HAP-1 (cell line): ENCODE measurements at regions not wholly inside any gene's neighbourhood (a gene's known extent, or its start where the extent isn't known, plus 50 kb on each side); places are given as distances from the start of the nearest gene placed in this dataset.
"Not testable (repeated sequence)": the region's sequence is repeated elsewhere in the genome, so short reads cannot be mapped to it uniquely, and the experiment has no call there.

Experiments
- DNase-seq, 2 experiments: peaks; one replicate each; pipeline ENCODE4 v3.0.0-alpha.2; 2016 to 2020; ENCODE audit warnings: low spot score in 2 of 2
- H3K27me3 ChIP-seq: fragments of 250-450 bp; sonication (Bioruptor Pico); 2 replicates; pipeline ENCODE4 v1.5.1; 2020; ENCODE audit warnings: low read depth, mild to moderate bottlenecking, moderate library complexity
- H3K36me3 ChIP-seq: fragments of 250-450 bp; sonication (Bioruptor Pico); replicated peaks from 2 replicates; pipeline ENCODE4 v1.5.1; 2020; ENCODE audit warnings: mild to moderate bottlenecking
- H3K4me1 ChIP-seq: fragments of 250-450 bp; sonication (Bioruptor Pico); 2 replicates; pipeline ENCODE4 v1.5.1; 2020; ENCODE audit warnings: mild to moderate bottlenecking
- H3K4me3 ChIP-seq: fragments of 250-450 bp; sonication (Bioruptor Pico); 2 replicates; pipeline ENCODE4 v1.5.1; 2020; ENCODE audit warnings: mild to moderate bottlenecking, moderate library complexity
- H3K9me3 ChIP-seq: fragments of 250-450 bp; sonication (Bioruptor Pico); 2 replicates; pipeline ENCODE4 v1.5.1; 2020; ENCODE audit warnings: mild to moderate bottlenecking, moderate library complexity
- in situ Hi-C: fragments of 300-500 bp; cut with MboI; formaldehyde crosslinking; loops from 3 replicates; pipeline ENCODE4 v1.14.3; 2020; ENCODE audit warnings: low sequenced_read_pairs, inconsistent platforms, mixed read lengths

DNA sequence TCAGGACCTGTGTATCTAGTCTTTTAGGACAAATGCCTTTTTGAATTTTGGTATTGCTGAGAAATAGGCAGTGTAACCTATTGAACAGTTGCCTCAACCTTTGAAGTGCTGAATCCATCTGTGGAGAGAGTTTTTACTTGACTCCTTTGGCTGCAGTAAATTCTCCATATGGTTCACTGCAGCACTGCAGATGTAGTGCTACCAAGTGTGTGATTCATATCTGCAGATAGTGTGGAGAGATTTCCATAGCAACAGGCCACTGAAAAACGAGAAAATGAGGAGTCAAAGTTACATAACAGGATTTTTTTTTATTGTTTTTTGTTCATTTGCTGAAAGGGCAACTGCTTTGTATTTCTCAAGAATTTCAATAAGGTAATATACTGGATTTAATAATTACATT lies 356.1 kb downstream of the RAB38 start:
- no peak for DNase-seq
- Histone ChIP-seq H3K4me1 (no peaks in the 10 kb centered on the region), H3K36me3 (no peaks in the 10 kb centered on the region), H3K27me3 (no peaks in the 10 kb centered on the region), H3K4me3 (no peak overlapping the region), H3K9me3 (no peaks in the 10 kb centered on the region)
- in situ Hi-C loops = no loop called here

DNA sequence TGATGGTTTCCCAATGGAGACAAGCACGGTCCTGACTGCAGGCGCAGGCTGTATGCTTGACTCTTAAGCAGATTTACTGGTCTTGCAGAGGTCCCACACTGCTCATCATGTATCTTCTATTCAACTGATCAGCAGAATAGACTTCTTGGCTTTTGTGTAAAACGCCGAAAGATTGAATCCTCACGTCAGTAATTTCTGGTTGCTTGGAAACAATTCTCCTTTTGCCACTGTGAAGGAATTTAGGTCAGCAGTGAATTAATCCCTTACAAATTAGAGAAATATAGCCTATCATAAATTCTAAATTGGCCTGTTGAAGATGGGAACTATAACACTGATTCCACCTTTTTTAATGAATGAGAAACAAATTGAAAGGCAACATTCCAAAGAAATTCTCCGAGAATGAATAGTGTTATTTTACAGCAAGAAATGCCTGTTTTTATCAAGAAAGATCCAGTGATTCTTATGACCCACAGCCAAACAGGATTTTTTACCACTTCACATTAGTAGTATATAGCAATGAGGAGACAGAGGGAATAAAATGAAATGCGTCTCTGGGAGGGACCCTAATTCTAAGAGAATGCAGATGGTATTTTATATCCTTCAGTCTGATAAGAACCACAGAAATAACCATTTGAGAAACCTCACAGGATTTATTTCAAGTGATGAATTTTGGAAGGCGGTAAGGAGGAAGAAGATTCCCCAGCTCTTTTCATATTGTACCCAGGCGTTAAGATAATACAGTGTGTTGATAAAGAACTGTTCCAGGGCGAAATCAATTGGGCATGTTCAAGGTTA lies 362.5 kb downstream of the RAB38 start:
- H3K27me3 ChIP-seq = no peaks in the 10 kb centered on the region
- no peaks in the 10 kb centered on the region for H3K4me1 ChIP-seq
- no peak overlapping the region for H3K4me3 ChIP-seq
- DNase-seq = no peak
- no peaks in the 10 kb centered on the region for H3K9me3 ChIP-seq
- no peaks in the 10 kb centered on the region for H3K36me3 ChIP-seq
- in situ Hi-C loops = no loop called here

DNA sequence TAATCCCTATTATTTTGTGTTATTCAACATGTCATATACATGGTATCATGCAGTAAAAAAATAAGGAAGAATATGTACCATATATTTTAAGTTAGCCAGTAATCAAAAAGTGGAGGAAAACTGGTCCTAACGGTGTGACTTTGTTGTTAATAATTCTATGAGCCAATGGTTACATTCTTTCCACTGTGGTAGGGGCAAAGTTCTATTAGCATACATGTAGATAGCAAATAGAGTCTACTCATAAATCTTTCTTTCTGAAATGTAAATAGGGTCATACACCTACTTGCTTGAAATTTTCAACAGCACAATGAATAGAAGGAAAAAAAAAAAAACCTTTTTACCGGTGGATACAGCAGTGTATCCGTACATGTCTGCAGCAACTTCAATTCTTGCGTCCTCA lies 364.8 kb downstream of the RAB38 start:
- Histone ChIP-seq H3K4me1 (no peaks in the 10 kb centered on the region), H3K27me3 (no peaks in the 10 kb centered on the region), H3K36me3 (no peaks in the 10 kb centered on the region), H3K9me3 (no peaks in the 10 kb centered on the region), H3K4me3 (no peak overlapping the region)
- in situ Hi-C loops = no loop called here
- no peak for DNase-seq

DNA sequence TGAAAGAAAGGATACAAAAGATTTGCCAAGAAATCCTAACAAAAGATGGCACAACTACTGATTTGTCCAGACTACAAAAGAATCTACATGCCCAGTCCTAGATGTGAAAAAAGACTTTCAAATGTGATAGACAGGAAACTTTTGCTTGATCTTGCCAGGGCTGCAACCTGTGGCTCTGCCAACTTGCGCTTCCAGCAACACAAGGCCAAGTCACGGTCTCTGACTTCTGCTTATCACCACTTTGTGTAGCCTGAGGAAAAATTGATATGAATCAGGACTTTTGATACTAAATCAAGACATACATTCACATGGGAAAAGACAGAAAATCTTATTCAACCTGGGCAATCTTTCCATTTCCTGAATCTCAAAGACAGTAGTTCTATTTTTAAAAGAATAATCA lies 366.0 kb downstream of the RAB38 start:
- H3K4me1 ChIP-seq = no peaks in the 10 kb centered on the region

DNA sequence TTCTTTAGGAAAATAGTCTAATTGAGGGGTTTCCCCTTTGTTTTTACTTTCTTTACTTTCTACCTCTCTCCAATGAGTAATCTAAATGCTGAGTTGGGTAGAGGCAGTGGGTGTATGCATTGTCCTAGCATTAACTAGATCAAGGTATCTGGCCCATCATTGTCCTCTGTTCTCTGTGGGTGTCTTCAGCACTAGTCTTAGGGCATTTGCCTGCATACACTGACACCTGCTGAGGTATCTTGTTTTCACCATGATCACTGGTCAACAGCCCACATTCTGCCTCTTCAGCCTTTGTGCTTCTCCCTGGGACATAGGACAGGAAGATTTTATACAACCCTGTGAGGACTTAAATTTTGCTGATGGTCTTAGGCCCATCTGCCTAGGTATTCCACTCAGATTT lies 371.1 kb downstream of the RAB38 start:
- H3K27me3 ChIP-seq = no peaks in the 10 kb centered on the region
- H3K4me3 ChIP-seq = no peak overlapping the region
- no peaks in the 10 kb centered on the region for H3K4me1 ChIP-seq
- H3K36me3 ChIP-seq = no peaks in the 10 kb centered on the region
- H3K9me3 ChIP-seq = no peaks in the 10 kb centered on the region
- in situ Hi-C loops = no loop called here
- no peak for DNase-seq

More for the DNA sequence above, 366.0 kb downstream of the RAB38 start:
- no peak overlapping the region for H3K4me3 ChIP-seq
- in situ Hi-C loops = no loop called here
- H3K36me3 ChIP-seq = no peaks in the 10 kb centered on the region
- no peaks in the 10 kb centered on the region for H3K9me3 ChIP-seq
- no peak for DNase-seq
- no peaks in the 10 kb centered on the region for H3K27me3 ChIP-seq

DNA sequence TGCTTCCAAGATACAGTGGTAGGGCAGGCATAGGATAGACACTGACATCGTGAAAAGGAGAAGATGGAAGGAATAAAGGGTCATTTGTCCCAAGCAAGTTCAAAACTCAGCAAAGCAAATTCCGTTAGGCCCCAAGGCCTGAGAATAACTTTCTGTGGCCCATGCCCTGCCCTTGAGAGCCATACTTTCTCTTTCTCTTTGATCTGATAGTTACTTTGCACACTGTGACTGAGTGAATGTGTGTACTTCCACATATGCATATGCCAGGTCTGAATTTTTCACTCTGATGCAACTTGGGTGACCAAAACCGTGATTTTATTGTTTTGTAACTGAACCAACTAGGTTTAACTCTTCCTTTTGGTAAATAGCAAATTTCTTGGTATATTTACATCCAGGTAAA lies 371.5 kb downstream of the RAB38 start:
- Histone ChIP-seq H3K9me3 (no peaks in the 10 kb centered on the region), H3K4me3 (no peak overlapping the region), H3K4me1 (no peaks in the 10 kb centered on the region), H3K27me3 (no peaks in the 10 kb centered on the region), H3K36me3 (no peaks in the 10 kb centered on the region)
- in situ Hi-C loops = no loop called here
- no peak for DNase-seq

DNA sequence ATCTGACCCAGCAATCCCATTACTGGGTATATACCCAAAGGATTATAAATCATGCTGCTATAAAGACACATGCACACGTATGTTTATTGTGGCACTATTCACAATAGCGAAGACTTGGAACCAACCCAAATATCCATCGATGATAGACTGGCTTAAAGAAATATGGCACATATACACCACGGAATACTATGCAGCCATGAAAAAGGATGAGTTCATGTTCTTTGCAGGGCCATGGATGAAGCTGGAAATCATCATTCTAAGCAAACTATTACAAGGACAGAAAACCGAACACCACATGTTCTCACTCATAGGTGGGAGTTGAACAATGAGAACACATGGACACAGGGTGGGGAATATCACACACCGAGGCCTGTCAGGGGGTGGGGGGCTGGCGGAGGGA lies 390.4 kb downstream of the RAB38 start:
- H3K9me3 ChIP-seq, DNase-seq, H3K4me3 ChIP-seq, H3K36me3 ChIP-seq, H3K4me1 ChIP-seq, in situ Hi-C loops, H3K27me3 ChIP-seq: not testable (repeated sequence)

DNA sequence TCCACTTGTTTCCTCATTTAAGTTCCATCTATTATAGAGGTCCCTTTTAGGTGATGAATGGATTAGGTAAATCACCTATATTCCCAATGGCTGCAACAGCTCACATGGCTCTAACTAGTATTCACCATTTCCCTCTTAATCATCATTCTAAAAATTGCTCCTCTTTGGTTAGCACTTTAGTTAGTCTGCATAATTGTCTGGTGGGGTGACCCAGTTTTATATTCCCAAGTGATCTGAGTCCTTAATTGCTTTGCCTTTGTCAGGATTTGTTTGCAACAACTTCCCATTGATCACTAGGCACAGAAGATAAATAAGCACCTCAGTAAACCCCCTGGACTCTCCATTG lies 395.2 kb downstream of the RAB38 start:
- Histone ChIP-seq H3K4me1 (no peaks in the 10 kb centered on the region), H3K27me3 (no peaks in the 10 kb centered on the region), H3K4me3 (no peak overlapping the region), H3K36me3 (no peaks in the 10 kb centered on the region), H3K9me3 (no peaks in the 10 kb centered on the region)
- in situ Hi-C loops = no loop called here
- DNase-seq = no peak

DNA sequence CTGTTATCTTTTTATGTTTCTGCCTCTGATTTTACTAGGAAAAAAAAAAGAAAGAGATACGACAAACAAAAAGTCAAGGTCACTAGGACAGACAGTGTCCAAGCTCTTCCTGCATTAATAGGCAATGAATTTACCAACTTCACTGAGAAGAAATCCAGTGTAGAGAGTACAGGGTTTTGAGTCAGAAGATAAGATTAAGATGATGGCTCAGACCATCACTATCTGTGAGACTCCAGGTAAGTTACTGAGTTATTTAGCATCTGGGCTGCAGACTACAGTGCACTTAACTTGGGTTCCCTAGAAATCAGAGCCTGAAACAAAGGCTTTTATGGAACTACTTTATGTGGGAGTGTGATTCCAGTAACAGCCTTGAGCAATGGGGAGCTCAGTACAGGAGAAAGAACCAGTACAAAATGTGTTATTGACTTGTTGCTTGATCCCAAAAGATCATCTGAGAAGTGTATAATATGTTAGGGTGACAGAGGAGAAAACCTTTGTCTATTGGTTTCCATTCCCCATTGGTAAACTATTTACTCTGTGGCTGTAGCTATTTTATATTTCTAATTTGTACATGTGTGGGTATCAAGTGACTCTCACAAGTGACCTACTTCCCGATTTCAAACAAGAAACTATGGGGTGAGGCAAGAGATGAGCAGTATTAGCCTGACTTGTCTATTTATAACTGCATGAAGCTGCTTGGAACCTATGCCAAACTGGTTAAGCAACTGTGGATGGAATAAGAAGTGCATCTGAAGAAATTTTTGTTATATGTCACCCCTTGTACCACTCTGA lies 395.8 kb downstream of the RAB38 start:
- H3K27me3 ChIP-seq = no peaks in the 10 kb centered on the region
- no peaks in the 10 kb centered on the region for H3K4me1 ChIP-seq
- DNase-seq = no peak
- in situ Hi-C loops = no loop called here
- H3K36me3 ChIP-seq = no peaks in the 10 kb centered on the region
- H3K9me3 ChIP-seq = no peaks in the 10 kb centered on the region
- H3K4me3 ChIP-seq = no peak overlapping the region

DNA sequence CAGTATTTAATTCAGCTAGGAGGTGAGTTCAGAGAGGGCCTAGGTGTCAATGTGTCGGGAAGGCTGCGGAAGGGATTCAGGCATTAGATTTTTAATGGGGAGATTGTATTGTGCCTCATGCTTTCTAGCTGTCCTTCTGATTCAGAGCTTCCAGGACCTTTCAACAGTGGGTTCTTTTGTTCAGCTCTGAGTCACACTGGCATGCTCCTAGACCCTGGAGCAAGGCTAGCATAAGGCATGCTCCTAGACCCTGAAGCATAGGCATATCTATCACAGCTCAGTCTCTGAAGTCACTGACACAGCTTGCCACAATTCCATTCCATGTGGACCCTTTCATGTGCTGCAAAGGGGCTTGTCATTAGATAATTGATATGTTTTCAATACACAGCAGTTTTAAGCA lies 396.9 kb downstream of the RAB38 start:
- H3K36me3 ChIP-seq = no peaks in the 10 kb centered on the region
- H3K4me3 ChIP-seq = no peak overlapping the region
- no peaks in the 10 kb centered on the region for H3K4me1 ChIP-seq
- no peak for DNase-seq
- no peaks in the 10 kb centered on the region for H3K27me3 ChIP-seq
- no peaks in the 10 kb centered on the region for H3K9me3 ChIP-seq
- in situ Hi-C loops = no loop called here

DNA sequence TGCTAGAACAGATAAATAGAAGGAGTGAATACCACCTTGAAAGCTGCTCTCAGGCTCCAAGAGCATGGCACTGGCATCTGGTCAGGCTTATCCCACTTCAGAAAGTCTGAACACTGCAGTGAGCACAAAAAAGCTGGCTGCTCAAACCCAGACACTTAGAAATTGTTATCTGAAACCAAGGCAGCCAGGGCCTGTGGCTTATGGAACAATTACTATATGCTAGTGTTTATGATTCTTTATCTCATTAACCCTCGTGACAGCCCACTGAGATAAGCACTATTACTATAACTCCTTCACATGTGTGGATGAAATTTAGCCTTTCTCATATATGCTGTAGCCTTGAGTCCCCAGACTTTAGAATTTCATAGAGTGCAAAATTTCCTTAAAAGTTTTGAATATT lies 400.2 kb downstream of the RAB38 start:
- in situ Hi-C loops = no loop called here
- no peak for DNase-seq
- no peak overlapping the region for H3K4me3 ChIP-seq
- H3K27me3 ChIP-seq = no peaks in the 10 kb centered on the region
- H3K4me1 ChIP-seq = no peaks in the 10 kb centered on the region
- no peaks in the 10 kb centered on the region for H3K36me3 ChIP-seq
- no peaks in the 10 kb centered on the region for H3K9me3 ChIP-seq

DNA sequence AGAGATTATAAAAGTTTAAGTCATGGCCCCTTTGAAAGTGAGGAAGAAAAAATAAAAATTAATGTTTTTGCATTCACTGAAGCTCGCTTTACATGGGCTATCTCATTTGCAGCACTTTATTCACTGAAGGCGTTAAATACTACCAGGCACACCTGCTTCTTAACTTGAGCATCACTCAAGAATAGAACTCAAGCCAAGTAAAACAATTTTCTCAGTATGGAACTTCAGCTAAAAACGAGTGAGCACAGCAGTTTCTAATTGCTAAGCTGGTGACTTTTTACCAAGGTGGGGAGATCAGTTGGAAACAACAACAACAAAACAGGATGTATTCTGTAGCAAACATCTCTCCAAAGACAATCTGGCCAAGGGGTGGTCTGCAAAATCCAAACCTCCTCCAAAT lies 405.6 kb downstream of the RAB38 start:
- no peaks in the 10 kb centered on the region for H3K9me3 ChIP-seq
- H3K27me3 ChIP-seq = no peaks in the 10 kb centered on the region
- no peak overlapping the region for H3K4me3 ChIP-seq
- no peaks in the 10 kb centered on the region for H3K4me1 ChIP-seq
- no peaks in the 10 kb centered on the region for H3K36me3 ChIP-seq
- in situ Hi-C loops = no loop called here
- no peak for DNase-seq

DNA sequence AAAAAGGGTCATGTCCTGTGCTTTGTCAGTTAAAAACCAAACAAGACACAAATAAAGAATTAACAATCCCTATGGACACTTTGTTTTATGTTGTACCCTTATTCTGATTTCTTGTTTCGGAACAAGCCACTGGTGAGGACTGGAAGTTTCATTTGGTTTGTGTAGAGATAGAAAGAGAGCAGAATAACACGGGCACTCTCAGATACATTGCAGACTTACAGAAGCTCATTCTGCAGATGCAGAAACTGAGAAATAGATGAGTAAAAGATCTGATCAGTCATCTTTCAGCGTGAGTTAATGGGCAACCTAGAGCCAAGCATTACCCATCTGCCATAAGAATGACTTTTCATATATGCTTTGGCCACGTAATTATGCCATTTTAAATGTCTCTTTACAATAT lies 407.6 kb downstream of the RAB38 start:
- DNase-seq = no peak
- in situ Hi-C loops = no loop called here
- Histone ChIP-seq H3K36me3 (no peaks in the 10 kb centered on the region), H3K9me3 (no peaks in the 10 kb centered on the region), H3K27me3 (no peaks in the 10 kb centered on the region), H3K4me1 (no peaks in the 10 kb centered on the region), H3K4me3 (no peak overlapping the region)

DNA sequence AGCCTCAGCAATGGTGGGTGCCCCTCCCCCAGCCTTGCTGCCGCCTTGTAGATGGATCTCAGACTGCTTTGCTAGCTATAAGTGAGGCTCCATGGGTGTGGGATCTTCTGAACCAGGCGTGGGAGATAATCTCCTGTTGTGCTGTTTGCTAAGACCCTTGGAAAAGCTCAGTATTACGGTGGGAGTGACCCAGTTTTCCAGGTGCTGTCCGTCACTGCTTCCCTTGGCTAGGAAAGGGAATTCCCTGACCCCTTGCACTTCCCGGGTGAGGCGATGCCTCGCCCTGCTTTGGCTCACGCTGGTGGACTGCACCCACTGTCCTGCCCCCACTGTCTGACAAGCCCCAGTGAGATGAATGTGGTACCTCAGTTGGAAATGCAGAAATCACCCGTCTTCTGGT lies 411.2 kb downstream of the RAB38 start:
- H3K27me3 ChIP-seq, H3K4me1 ChIP-seq, H3K36me3 ChIP-seq, in situ Hi-C loops, DNase-seq, H3K4me3 ChIP-seq, H3K9me3 ChIP-seq: not testable (repeated sequence)
